ENCODE measurements at regions not wholly inside any gene's neighbourhood (a gene's known extent, or its start where the extent isn't known, plus 50 kb on each side); places are given as distances from the start of the nearest gene placed in this dataset.

DNA sequence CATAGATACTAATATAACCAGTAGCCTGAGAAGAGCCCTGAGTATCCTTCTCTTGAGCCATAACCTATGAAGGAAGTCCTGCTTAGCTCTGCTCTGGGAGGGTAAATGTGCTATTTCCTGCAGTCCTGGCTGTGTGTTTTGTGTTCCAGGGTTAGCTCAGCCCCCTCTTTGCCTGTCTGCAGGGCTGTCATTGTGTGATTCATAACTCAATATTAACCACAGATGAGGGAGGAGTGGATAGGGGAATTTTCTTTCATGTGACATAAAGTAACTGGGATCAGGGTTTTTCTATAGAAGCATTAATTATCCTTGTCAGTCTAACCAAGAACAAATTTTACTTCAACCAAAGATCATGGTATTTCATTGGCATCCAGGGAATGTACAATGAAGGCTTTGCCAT is 183.3 kb upstream of the ZBTB20 start:
- DNase-seq, result no peak

DNA sequence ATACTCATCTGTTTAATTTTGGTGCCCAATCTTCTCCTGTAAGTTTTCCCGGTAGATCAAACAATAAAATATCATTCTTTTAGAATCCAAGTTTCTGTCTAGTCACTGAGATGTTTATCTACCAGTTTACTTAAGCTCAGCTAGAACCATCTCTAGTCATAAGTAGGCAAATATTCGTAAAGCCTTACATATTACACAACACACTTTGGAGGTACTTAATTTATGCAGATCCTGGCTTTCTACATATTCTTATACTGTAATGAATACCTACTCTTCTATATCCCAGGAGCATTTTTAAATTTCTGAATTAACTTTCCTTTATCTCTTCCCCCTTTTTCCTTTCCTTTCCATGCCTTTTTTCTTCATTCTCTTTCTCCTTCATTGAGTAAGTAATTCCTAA is 185.9 kb upstream of the ZBTB20 start:
- DNase-seq, result no peak

DNA sequence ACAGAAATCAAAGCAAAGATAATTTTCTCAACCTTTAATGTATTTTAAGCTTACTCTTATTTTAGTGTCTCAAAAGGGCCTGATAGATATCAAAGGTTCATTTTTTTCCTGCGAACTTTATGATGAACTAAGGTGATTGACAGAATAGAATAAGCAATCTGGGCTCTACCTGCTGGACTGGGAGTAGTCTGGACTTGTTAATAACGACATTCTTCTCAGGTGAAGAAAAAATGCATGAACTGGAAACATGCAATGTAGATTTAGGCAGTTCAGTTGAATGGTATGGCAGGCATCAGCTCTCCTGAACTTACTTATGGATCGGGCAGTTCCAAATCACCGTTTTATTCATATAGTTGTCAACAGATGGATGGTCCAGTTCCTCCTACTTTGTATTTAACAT is 189.7 kb upstream of the ZBTB20 start:
- DNase-seq, result no peak

DNA sequence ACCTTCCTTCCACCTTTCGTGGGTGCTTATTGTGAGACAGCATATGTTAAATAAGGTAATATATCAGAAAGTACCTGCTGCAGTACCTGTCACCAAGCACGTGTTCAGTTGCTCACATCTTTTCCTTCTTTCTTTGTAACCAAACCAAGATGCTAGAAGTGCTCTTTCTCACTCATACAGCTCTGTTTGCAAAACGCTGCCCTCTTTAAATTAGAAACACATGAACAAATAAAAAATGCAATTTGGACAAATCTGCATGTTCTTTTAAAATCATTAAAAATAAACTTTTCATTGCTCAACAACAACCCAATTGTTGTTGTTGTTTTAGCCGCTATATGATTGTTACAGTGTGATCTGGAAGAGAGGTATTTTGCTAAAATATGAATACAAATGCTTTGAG is 193.5 kb upstream of the ZBTB20 start:
- no peak for DNase-seq

DNA sequence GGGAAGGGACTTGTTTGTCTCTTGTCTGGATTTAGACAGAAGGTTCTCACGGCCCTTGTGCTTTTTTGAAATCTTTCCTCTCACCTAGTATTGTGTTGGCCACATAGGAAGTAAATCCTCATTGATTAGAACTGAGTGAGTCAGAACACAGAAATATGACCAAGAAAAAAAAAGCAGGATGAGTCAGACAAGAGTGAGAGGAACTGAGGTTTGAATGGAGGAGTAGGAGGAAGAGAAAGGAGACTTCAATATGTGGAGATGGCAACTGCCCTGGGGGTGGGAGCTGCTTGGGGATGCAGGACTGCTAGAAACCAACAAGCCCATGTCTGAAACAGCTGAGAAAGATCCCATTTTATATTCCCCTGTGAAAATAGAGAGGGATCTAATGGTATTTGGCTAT is 194.1 kb upstream of the ZBTB20 start:
- no peak for DNase-seq

DNA sequence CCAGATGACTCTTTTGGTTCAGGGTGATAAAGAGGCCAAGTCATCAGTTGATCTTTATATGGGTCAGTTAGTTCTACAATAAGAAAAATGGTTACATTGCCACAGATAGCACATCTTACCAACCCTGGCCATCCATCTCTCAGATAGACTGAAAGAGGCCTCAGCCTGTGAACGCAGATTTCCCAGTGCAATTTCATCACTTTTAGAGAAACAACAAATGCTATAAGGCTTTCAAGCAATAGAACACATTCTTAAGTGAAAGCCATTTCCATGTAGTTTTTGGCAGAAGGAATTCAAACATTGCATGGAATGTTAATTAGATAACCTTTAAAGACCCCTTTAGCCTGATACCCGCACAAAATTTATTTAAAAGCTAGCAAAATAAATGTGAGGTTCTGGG is 200.6 kb upstream of the ZBTB20 start:
- no peak for DNase-seq

DNA sequence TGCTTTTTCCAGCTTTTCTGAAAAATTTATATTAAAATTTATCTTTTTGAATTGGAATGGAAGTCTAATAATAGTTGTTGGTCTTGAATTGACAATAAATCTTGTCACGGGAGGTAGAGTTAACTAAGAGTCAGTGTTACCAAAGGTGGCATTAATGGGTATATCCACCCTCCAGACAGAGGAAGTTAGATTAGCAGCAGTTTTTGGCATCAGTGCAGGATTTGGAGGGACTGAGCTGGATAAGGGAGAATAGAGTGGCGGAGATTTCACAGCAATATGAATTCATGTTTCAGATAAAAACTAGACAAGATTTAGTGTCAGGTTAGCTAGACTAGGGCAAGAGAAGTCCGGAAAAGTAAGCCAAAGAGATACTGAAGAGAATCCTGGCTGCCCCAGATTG is 201.3 kb upstream of the ZBTB20 start:
- DNase-seq, result no peak

DNA sequence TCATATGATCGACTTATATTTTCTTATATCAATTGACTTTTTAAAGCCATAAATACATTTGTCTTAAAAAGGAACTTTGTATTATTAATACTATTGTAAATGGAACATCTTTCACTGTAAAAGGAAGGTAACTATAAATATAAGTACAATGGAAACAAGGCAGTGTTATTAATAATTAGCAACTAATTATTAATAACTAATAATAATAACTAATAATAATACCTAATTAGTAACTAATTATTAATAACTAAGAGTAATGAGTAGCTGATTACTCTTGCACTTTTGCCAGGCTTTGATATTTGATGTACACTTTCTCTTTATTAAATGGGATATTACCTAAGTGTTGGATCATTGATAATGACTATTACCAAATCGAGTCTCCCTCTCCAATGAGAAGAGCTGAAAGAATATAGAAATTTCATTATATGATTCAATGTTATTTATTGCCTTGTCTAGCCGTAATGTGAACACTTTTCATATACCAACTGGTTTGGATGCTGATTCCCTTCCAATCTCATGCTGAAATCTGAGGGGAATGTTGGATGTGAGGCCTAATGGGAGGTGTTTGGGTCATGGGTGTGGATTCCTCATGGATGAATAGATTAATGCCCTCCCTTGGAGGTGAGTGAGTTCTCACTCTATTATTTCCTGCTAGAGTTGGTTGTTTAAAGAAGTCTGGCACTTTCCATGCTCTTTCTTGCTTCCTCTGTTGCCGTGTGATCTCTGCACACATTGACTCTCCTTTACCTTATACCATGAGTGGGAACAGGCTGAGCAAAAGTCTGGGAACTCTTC is 202.1 kb upstream of the ZBTB20 start:
- no peak for DNase-seq

DNA sequence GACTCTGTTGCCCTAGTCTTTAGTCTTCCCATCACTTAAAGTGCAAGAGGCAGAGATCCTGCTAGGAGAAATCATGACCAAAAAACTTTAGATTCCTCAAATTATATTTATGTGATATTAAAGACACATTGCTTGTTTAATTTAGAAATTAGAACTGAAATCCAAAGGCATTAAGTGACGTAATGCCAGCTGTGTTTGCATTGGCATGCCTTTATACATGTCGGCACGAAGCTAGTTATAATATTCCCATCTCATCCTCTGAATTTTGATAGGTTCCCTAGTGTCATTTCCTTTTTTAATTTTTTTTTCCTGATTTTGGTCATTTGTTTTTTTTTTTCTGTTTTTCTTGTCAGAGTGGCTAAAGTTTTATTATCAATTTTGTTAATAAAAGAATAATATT is 203.5 kb upstream of the ZBTB20 start:
- DNase-seq, result peak; percentile 5

DNA sequence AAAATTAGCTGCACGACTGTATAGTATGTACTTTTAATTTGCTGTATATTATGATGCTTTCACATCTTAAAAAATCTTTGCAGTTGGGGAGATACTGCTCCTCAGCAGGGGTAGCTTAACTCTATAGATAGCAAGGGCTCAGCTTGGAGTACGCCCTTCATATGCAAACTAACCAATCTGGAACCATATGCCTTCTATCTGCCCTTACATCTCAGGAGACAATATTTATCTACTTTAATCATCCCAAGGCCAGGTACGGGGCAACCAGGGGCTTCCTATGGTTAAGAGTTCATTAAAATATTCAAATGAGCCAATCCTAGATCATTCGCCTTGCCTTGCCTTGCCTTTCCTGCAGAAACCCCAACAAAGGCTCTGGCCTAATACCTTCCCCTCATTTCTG is 204.1 kb upstream of the ZBTB20 start:
- no peak for DNase-seq

DNA sequence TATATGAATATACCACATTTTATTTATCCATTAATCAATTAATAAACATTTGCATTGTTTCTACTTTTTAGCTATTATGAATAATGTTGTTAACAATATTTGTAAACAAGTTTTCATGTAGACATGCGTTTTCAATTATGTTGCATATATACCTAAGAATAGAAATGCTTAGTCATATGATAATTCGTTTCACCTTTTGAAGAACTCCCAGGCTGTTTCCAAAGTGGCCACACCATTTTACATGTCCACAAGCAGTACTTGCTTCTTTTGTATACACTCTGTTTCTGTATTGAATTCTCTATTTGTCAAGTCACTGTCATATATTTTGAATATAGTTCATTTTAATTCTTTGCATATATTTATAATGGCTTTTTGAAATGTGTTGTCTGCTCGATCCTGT is 206.9 kb upstream of the ZBTB20 start:
- no peak for DNase-seq

DNA sequence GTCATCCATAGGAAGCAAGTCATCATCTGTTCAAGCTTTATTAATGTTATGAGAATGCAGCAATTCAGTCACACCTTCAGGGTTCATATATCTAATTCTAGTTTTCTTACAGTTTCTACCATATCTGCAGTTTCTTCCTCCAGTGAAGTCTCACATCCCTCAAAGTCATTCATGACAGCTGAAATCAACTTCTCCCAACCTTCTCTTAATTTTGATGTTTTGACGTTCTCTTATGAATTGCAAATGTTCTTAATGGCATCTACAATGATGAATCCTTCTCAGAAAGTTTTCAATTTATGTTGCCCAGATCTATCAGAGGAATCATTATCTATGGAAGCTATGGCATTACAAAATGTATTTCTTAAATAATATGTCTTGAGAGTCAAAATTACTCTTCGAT is 210.4 kb upstream of the ZBTB20 start:
- DNase-seq, result no peak

DNA sequence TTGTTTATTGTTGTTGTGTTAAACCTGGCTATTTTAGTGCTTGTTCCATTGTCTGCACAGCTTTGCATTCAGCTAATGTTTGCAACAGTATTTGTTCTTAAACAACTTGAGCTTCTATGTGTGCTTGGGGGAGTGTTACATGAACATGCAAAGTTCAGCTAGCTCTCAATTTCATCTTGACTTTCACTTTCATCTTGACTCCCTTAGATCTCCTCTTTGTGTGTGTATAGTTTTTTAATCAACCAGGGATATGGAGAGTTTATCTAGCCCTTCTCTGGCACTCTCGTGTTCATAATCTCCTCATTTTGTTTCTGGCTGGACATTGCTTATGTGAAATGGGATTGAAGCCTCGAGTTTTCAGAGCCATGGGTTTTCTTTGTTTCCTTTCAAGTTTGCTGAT is 212.4 kb upstream of the ZBTB20 start:
- no peak for DNase-seq

DNA sequence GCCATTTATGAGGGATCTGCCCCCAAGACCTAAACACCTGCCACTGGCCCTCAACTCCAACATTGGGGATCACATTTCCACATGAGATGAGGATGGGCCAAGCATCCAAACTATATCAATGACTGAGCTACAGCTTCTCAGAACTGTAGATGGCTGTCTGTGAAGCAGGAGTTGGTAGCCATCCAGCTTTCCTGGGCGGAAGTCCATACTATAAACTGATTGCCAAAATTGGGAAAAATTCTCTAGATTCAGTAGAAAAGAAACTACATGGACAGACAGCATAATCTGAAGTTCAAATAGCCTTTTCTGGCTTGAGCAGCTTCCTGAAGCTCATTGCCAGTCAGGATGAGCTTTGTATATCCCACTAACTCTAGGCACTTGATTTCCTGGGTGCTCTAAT is 214.7 kb upstream of the ZBTB20 start:
- peak; percentile 53 for DNase-seq

DNA sequence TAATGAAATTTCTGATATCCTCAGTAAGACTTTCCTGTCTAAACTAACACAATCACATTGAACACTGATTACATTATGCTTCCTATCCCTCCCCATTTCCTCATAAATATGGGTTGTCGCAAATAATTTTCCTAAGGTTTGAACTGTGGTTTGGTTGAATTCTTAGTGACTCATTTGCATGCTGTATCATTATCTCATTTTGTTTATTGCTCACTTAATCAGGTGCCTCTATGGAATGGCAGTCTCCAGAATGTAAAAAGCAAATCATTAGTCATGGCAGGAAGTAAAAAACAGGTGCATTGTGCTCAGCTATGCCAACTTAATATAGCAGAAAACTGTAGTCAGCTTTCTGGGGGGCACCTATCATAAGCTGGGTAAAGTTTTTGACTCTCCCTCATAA is 216.0 kb upstream of the ZBTB20 start:
- DNase-seq, result no peak

DNA sequence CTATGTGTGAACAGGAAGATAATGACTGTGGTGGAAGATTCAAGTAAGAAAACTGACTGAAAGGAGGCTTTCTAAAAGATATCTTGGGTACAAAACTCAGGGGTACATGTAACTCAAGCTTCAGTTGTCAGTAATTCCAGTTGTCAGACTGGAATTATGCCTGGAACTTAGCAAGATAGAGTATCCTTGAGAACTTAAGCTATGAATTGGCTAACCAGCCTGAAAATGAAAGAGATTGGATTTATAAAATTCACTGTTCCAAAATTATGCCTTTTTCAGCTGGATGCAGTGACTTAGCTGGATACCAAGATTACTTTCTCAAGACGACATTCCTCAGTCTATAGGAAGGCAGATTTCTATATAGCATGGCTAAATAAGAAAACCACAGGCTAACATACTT is 221.9 kb upstream of the ZBTB20 start:
- no peak for DNase-seq

DNA sequence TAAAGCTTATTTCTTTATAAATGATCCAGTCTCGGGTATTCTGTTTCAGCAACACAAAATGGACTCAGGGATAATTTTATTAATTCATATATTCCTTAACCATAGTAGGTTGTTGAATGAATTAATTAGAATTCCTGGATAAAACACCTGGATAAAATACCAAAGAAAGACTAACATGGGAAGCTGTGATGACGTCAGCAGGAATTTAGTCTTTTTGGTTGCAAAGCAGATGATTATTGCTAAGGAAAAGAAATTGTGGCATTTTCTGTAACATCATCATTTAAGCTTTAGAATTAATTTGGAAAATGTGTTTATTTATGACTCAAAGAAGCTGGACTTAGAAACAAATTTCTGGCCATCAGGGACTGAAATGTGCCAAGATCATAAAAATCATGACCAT is 228.3 kb upstream of the ZBTB20 start:
- DNase-seq, result no peak

DNA sequence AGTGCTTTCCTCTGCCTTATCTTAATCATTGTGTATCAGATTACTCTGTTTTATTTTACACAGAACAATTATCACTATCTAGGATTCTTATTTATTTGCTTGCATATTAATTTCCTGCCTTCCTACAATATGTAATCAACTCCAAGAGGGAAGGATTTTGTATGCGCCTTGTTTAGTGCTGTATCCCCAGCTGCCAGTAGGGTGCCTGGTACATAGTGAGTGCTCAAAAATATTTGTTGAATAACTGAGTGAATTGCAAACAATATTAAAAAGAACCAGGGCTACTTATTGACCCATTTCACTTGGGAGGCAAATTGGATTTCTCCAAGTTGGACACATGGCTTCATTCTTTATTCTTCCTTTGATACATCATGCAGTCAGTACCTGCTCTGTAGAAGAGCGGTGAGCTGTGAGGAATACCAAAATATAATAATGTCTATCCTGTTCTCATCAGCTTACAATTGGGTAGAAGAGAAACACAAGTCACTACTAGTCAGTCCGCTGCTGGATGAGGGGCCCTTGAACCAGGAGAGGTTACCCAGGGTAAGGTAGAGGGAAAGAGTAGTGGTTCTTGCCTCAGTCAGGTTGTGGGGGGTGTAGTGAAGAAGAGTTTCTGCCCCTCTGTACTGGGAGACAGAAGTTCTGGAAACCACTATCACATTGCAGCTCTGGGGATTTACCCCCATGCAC is 233.9 kb upstream of the ZBTB20 start:
- DNase-seq, result no peak

DNA sequence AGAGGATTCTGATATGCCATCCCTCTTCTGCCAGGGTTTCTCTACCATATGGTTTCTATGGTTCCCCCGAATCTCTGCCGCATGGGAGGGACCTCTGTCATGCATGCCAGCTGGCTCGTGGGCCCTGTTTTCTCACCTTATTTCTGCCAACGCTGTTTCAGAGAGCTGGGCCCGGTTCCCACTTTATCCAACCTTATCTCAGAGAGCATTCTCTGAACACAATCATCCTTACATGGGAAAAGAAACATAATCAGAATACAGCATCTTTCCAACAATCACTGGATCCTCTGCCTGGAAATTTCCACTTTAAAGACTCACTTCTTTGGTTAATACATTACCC is 234.5 kb upstream of the ZBTB20 start:
- DNase-seq, result no peak

DNA sequence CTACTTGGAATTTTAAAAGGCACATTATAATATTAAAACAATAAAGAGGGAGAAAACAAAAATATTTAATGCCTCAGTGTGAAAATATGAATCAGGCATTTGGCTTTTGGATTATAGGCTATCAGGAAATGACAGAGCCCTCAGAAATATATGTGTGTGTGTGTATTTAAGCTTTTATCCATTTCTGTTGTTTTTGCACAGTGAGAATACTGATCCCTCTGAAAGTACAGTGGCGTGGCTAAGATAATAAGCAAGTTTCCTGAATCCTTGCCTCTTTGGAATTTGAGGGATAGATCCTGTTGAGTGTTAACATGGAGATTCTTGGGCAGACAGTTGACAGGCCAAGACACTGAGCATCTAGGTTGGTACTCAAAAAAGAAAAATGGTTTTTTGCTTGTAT is 234.8 kb upstream of the ZBTB20 start:
- no peak for DNase-seq

DNA sequence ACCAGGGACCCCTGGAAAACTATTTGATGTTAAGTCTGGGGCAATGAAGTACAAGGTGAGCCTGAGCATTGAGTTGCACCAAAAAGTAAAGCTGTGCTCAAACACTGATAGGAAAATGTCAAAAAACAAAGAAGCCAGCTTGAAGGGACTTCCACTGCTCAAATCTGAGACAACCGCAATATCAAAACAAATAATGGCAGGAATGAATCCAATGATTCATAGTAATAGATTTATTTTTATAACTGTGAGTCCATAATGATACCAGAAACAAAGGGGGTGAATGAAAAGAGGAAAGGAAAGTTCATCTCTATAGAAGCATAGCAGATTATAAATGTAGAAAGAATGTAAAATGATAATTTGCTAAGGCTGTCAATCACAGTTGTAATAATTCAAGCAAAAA is 237.3 kb upstream of the ZBTB20 start:
- no peak for DNase-seq

DNA sequence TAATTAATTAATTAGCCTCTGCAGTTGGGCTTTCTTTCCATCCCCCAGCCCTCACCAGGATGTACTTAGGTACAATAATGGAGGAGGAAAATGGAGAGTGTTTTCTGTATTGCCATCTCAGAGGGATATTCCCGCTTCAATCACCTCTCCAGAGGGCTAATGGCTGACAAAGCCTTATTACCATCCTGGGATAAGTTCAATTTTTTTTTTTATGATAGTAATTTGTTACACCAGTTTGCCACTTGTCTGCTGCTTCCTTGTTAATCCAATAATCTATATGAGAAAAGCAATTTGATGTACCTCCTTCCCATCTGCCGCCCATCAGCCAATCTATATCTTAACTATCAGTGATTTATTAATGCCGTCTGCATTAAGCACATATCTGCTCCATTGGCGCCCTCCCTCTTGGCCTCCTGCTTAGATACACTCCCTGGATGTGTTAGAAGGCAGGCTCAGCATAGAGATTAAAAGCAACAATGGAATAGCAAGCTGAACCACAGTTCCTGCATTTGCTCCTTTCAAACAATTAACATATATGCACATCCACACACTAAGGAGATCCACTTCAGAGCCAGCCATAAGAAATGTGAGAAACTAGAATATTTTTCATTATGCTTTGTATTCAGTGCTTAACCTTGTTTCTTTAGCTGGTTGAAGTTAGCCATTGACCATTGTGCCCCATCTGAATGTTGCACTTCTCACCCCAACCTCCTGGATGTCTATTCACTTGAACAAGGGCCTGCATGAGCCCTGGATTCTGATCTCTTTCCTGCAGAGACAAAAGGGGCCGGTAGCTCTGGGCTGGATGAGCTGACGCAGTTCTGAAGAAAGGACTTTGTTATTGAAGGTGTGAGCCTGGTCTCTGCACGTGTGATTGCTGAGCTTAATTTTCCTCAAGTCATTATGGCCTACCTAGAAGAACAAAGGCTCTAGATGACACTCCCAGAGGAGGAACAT is 237.3 kb upstream of the GAP43 start:
- no peak for DNase-seq

DNA sequence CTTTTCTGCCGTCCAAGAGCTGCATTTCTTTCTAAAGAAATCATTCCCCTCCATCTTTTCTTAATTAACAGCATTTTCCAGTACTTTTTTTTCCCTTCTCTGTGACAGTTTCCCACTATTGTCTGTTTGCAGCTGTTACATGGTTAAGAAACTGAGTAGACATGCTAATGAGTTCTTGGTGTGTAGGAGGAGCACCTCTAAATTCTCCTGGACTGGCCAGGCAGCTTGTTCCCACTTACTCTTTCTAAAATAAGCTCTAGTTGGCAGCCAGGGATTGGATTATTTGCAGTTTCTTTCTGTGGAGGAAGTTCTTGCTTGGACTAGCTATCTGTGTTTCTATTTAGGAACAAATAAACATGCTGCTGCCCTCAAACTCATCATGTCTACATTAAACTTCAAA is 235.1 kb upstream of the GAP43 start:
- peak; percentile 36 for DNase-seq
